ENCODE measurements at regions not wholly inside any gene's neighbourhood (a gene's known extent, or its start where the extent isn't known, plus 50 kb on each side); places are given as distances from the start of the nearest gene placed in this dataset.

DNA sequence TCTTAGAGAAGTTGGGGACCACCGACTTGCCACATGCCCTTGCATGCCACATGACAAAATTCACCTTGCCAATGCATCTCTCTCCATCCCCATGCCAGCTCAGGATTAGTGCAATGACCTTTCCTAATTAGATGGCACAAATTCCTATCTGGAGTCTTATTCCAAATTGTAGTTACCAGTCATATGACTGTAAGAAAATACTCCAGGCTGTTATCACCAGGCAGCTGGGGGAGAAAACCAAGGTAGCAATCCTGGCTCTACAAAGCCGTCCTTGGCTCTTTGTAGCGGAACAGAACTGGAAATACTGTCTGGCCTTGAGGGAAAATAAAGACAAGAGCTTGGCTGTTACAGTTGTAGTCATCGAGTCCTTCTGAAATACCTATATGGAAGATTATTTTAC is 208.5 kb upstream of the DIO2 start:
- no peaks in the 10 kb centered on the region for H3K4me1 ChIP-seq (ENCODE audit: control insufficient read depth in 1 of 2, insufficient read depth in 2 of 2, low read length in 2 of 2)
- whole genome bisulfite sequencing, 2 donors, result 40 to 48% methylated on average over 4 of the region's 4 CpGs
- no peaks in the 10 kb centered on the region for H3K9me3 ChIP-seq (ENCODE audit: control insufficient read depth, low read length)
- H3K27me3 ChIP-seq (ENCODE audit: control insufficient read depth in 1 of 2, insufficient read depth in 2 of 2, low read length in 1 of 2), result no peaks in the 10 kb centered on the region
- DNase-seq (no peak), ATAC-seq (ENCODE audit: low FRiP score) (no peak)
- H3K36me3 ChIP-seq (ENCODE audit: control insufficient read depth in 1 of 2, insufficient read depth in 2 of 2, low read length in 1 of 2), result no peaks in the 10 kb centered on the region
- intact Hi-C loops (cut with DNase I), result no loop called here
- H3K27ac ChIP-seq (ENCODE audit: low read depth in 1 of 2, low read length in 2 of 2), result no peak overlapping the region
- no peak overlapping the region for H3K4me3 ChIP-seq (ENCODE audit: low read length in 2 of 2)

DNA sequence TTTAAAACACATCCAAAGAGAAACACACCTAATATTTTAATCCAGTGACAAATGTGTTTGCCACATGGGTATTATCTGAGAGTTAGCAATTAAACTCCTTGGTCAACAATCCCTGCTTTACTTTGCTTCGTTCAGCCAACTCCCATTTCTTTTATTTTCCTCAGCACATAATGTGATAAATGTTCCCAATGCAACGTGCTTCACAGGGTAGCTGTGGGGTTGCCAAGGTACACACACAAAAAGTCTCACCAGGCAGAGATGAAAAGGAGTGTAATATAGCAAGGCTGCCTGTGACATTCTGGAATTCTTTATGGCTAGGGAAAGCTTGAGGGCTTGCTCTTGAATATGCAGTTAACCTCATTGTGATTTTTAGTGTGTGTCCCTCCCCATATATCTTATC is 208.0 kb upstream of the DIO2 start:
- H3K27ac ChIP-seq (ENCODE audit: low read depth in 1 of 2, low read length in 2 of 2), result no peak overlapping the region
- ATAC-seq (ENCODE audit: low FRiP score) (peak; percentile 22), DNase-seq (no peak)

DNA sequence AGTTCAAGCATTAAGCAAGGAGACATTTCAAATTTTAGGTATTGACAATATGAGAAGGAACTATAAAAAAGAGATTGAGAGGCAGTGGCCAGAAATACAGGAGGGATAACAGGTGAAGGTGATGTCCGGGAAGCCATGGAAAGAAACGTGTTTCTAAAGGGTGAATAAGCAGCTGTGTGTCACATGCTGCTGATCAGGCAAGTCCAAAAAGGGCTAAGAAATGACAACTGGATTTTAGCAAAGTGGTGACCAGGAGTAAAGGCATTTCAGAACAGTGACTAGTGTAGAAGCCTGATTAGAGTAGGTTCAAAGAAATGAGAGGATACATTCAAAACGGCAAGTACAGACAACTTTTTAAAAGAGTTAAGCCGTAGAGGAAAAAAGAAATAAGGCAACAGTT is 204.3 kb upstream of the DIO2 start:
- Histone ChIP-seq H3K36me3 (ENCODE audit: control insufficient read depth in 1 of 2, insufficient read depth in 2 of 2, low read length in 1 of 2) (no peaks in the 10 kb centered on the region), H3K9me3 (ENCODE audit: control insufficient read depth, low read length) (peaks cover 1% of the 10 kb centered on the region), H3K27ac (ENCODE audit: low read depth in 1 of 2, low read length in 2 of 2) (no peak overlapping the region), H3K4me3 (ENCODE audit: low read length in 2 of 2) (no peak overlapping the region), H3K27me3 (ENCODE audit: control insufficient read depth in 1 of 2, insufficient read depth in 2 of 2, low read length in 1 of 2) (no peaks in the 10 kb centered on the region), H3K4me1 (ENCODE audit: control insufficient read depth in 1 of 2, insufficient read depth in 2 of 2, low read length in 2 of 2) (no peaks in the 10 kb centered on the region)
- no peak for DNase-seq
- no peak for ATAC-seq (ENCODE audit: low FRiP score)
- WGBS, 2 donors, result 72 to 88% methylated on average over 4 of the region's 4 CpGs
- intact Hi-C loops (cut with DNase I), result no loop called here

More for the DNA sequence above, 208.0 kb upstream of the DIO2 start:
- intact Hi-C loops (cut with DNase I), result no loop called here
- H3K36me3 ChIP-seq (ENCODE audit: control insufficient read depth in 1 of 2, insufficient read depth in 2 of 2, low read length in 1 of 2), result no peaks in the 10 kb centered on the region
- no peaks in the 10 kb centered on the region for H3K9me3 ChIP-seq (ENCODE audit: control insufficient read depth, low read length)
- H3K4me1 ChIP-seq (ENCODE audit: control insufficient read depth in 1 of 2, insufficient read depth in 2 of 2, low read length in 2 of 2), result no peaks in the 10 kb centered on the region
- no peaks in the 10 kb centered on the region for H3K27me3 ChIP-seq (ENCODE audit: control insufficient read depth in 1 of 2, insufficient read depth in 2 of 2, low read length in 1 of 2)
- no peak overlapping the region for H3K4me3 ChIP-seq (ENCODE audit: low read length in 2 of 2)
- 7% methylated on average over 2 of the region's 2 CpGs for WGBS, 2 donors

DNA sequence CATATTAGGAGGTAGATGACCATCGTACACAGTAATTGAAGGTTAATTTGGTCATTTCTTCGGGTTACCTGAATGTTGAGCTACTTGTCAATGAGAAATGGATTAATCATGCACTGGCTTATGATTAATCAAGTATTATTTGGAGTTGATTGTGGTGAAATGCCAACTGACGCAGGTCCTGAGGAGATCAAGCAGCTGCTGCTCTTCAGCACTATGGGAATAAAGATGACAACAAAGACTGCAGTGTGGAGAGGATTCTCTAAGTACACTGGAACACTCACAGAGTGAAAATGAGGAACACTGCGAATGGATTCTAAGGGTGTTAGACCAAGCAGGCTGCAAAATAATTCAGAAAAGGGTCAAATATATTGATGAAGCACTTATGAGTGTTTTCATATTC is 202.8 kb upstream of the DIO2 start:
- no peaks in the 10 kb centered on the region for H3K4me1 ChIP-seq (ENCODE audit: control insufficient read depth in 1 of 2, insufficient read depth in 2 of 2, low read length in 2 of 2)
- H3K9me3 ChIP-seq (ENCODE audit: control insufficient read depth, low read length), result peaks cover 1% of the 10 kb centered on the region
- intact Hi-C loops (cut with DNase I), result no loop called here
- no peak overlapping the region for H3K4me3 ChIP-seq (ENCODE audit: low read length in 2 of 2)
- no peaks in the 10 kb centered on the region for H3K27me3 ChIP-seq (ENCODE audit: control insufficient read depth in 1 of 2, insufficient read depth in 2 of 2, low read length in 1 of 2)
- no peaks in the 10 kb centered on the region for H3K36me3 ChIP-seq (ENCODE audit: control insufficient read depth in 1 of 2, insufficient read depth in 2 of 2, low read length in 1 of 2)
- ATAC-seq (ENCODE audit: low FRiP score) (no peak), DNase-seq (no peak)
- 89% methylated on average over 4 of the region's 4 CpGs for WGBS, 2 donors
- H3K27ac ChIP-seq (ENCODE audit: low read depth in 1 of 2, low read length in 2 of 2), result no peak overlapping the region

DNA sequence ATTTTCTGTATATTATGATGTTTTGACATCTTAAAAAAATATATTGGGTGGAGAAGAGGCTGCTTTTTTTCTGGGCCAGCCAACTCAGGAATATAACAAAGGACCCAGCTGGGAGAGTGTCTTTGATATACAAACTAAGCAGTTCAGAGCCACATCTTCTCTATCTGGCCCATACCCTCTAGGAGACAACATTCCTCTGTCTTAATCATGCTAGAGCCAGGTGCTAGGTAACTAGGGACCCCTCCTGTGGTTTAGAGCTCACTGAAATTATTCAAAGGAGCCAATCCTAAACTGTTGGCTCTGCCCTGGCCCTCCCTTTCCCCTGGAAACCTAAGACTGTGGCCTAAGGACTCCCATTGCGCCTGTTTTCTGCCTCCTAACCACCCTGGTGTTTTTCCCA is 193.1 kb upstream of the DIO2 start:
- 93 to 100% methylated on average over 1 of the region's 1 CpG for WGBS, 2 donors
- no peak overlapping the region for H3K4me3 ChIP-seq (ENCODE audit: low read length in 2 of 2)
- no peaks in the 10 kb centered on the region for H3K9me3 ChIP-seq (ENCODE audit: control insufficient read depth, low read length)
- H3K27me3 ChIP-seq (ENCODE audit: control insufficient read depth in 1 of 2, insufficient read depth in 2 of 2, low read length in 1 of 2), result no peaks in the 10 kb centered on the region
- intact Hi-C loops (cut with DNase I), result no loop called here
- DNase-seq (no peak), ATAC-seq (ENCODE audit: low FRiP score) (no peak)
- H3K36me3 ChIP-seq (ENCODE audit: control insufficient read depth in 1 of 2, insufficient read depth in 2 of 2, low read length in 1 of 2), result no peaks in the 10 kb centered on the region
- H3K4me1 ChIP-seq (ENCODE audit: control insufficient read depth in 1 of 2, insufficient read depth in 2 of 2, low read length in 2 of 2), result no peaks in the 10 kb centered on the region
- no peak overlapping the region for H3K27ac ChIP-seq (ENCODE audit: low read depth in 1 of 2, low read length in 2 of 2)

DNA sequence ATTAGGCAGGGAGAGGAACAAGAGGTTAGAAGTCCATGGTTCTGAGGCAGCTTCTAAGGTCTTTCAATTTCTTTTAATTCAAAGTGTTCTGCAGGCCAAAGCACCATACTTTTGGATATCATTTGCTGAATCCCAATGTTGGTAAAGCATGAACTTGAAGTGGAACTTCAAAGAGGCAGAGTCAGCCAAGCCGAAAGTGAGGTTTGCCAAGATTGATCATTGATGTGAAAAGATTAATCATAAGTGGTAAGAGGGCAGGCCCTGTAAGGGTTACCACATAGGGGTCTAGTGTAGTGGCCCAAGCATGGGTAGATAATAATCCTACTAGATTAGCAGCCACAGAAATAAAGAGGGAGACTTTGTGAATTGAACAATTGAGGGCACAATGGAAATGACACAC is 191.7 kb upstream of the DIO2 start:
- 87 to 96% methylated on average over 1 of the region's 1 CpG for WGBS, 2 donors
- ATAC-seq (ENCODE audit: low FRiP score) (no peak), DNase-seq (no peak)
- H3K4me1 ChIP-seq (ENCODE audit: control insufficient read depth in 1 of 2, insufficient read depth in 2 of 2, low read length in 2 of 2), result no peaks in the 10 kb centered on the region
- no peaks in the 10 kb centered on the region for H3K36me3 ChIP-seq (ENCODE audit: control insufficient read depth in 1 of 2, insufficient read depth in 2 of 2, low read length in 1 of 2)
- no peak overlapping the region for H3K4me3 ChIP-seq (ENCODE audit: low read length in 2 of 2)
- no peak overlapping the region for H3K27ac ChIP-seq (ENCODE audit: low read depth in 1 of 2, low read length in 2 of 2)
- intact Hi-C loops (cut with DNase I), result no loop called here
- H3K9me3 ChIP-seq (ENCODE audit: control insufficient read depth, low read length), result no peaks in the 10 kb centered on the region
- H3K27me3 ChIP-seq (ENCODE audit: control insufficient read depth in 1 of 2, insufficient read depth in 2 of 2, low read length in 1 of 2), result no peaks in the 10 kb centered on the region

DNA sequence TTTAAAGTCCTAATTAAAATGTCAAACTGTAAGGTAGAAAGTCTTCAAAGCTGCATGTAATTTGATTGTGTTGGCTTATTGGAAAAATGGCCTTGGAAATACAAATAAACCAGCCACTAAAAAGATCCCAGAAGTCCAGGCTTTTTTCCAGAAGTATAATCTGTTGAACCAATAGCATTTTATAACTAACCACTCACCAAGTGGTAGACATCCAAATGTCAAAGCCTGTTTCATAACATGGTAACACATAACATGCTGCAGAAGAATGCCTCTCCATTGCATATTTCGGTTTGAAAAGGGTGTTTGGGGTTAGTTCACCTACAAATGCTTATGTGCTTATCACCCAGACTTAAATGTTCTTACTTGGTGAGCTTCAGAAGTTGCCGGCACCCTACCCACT is 183.7 kb upstream of the DIO2 start:
- Histone ChIP-seq H3K27me3 (ENCODE audit: control insufficient read depth in 1 of 2, insufficient read depth in 2 of 2, low read length in 1 of 2) (no peaks in the 10 kb centered on the region), H3K36me3 (ENCODE audit: control insufficient read depth in 1 of 2, insufficient read depth in 2 of 2, low read length in 1 of 2) (no peaks in the 10 kb centered on the region), H3K4me3 (ENCODE audit: low read length in 2 of 2) (no peak overlapping the region), H3K27ac (ENCODE audit: low read depth in 1 of 2, low read length in 2 of 2) (no peak overlapping the region), H3K9me3 (ENCODE audit: control insufficient read depth, low read length) (no peaks in the 10 kb centered on the region), H3K4me1 (ENCODE audit: control insufficient read depth in 1 of 2, insufficient read depth in 2 of 2, low read length in 2 of 2) (no peaks in the 10 kb centered on the region)
- DNase-seq (no peak), ATAC-seq (ENCODE audit: low FRiP score) (no peak)
- WGBS, 2 donors, result 72 to 78% methylated on average over 2 of the region's 2 CpGs
- intact Hi-C loops (cut with DNase I), result no loop called here

DNA sequence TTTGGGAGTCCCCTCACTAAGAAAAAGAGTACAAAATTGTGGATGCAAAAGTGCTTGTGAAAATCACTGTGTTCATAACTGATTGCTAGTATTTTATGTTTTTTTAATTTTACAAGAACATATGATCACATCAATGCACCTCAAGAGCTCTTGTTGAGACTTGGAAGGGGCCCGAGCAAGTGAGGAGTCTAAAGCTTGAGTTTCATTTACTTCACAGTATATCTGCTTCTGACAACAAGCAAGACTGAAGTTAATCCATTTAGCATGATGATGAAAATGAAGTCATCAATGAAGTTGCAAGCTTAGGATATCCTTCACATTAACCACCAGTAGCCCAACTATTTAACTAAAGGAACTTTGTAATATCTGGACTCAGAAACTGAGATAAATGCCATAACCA is 182.5 kb upstream of the DIO2 start:
- intact Hi-C loops (cut with DNase I), result no loop called here
- Histone ChIP-seq H3K4me1 (ENCODE audit: control insufficient read depth in 1 of 2, insufficient read depth in 2 of 2, low read length in 2 of 2) (no peaks in the 10 kb centered on the region), H3K27me3 (ENCODE audit: control insufficient read depth in 1 of 2, insufficient read depth in 2 of 2, low read length in 1 of 2) (no peaks in the 10 kb centered on the region), H3K36me3 (ENCODE audit: control insufficient read depth in 1 of 2, insufficient read depth in 2 of 2, low read length in 1 of 2) (no peaks in the 10 kb centered on the region), H3K4me3 (ENCODE audit: low read length in 2 of 2) (no peak overlapping the region), H3K9me3 (ENCODE audit: control insufficient read depth, low read length) (no peaks in the 10 kb centered on the region), H3K27ac (ENCODE audit: low read depth in 1 of 2, low read length in 2 of 2) (no peak overlapping the region)
- DNase-seq (no peak), ATAC-seq (ENCODE audit: low FRiP score) (no peak)
- WGBS, 2 donors, result 0 to 50% methylated on average over 1 of the region's 1 CpG

DNA sequence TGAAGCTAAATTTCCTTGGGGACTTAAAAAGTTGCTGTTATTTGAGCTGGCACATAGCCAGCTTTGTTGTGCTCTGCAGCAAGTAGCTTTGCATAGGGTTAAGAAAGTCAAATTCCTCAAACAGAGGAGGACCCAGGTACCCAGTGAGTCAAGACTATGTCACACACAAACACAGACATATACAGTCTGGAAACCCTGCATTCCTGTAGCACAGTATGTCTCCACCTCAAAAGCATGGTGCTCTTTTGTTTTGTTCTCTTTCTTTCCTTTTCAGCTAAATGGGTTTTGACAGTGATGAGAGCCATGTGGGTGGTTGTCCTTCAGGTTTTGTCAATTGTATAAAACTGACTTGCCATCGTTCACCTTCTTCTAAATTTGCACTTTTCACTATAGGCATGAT is 179.6 kb upstream of the DIO2 start:
- no peak overlapping the region for H3K27ac ChIP-seq (ENCODE audit: low read depth in 1 of 2, low read length in 2 of 2)
- DNase-seq (no peak), ATAC-seq (ENCODE audit: low FRiP score) (no peak)
- peaks cover 3% of the 10 kb centered on the region in 2 donors for H3K4me1 ChIP-seq (ENCODE audit: control insufficient read depth in 1 of 2, insufficient read depth in 2 of 2, low read length in 2 of 2)
- H3K36me3 ChIP-seq (ENCODE audit: control insufficient read depth in 1 of 2, insufficient read depth in 2 of 2, low read length in 1 of 2), result no peaks in the 10 kb centered on the region
- no peaks in the 10 kb centered on the region for H3K9me3 ChIP-seq (ENCODE audit: control insufficient read depth, low read length)
- no peak overlapping the region for H3K4me3 ChIP-seq (ENCODE audit: low read length in 2 of 2)
- H3K27me3 ChIP-seq (ENCODE audit: control insufficient read depth in 1 of 2, insufficient read depth in 2 of 2, low read length in 1 of 2), result no peaks in the 10 kb centered on the region
- intact Hi-C loops (cut with DNase I), result no loop called here
- WGBS, 2 donors, result 69 to 91% methylated on average over 1 of the region's 1 CpG

Data from aorta (tissue), 5 donors.